Activated CD8-positive, alpha-beta memory T cell treated with anti-CD3 and anti-CD28 coated beads for 48 hours (primary cell): ENCODE measurements at regions not wholly inside any gene's neighbourhood (a gene's known extent, or its start where the extent isn't known, plus 50 kb on each side); places are given as distances from the start of the nearest gene placed in this dataset.

ENCODE experiments used
- DNase-seq, 3 experiments: peaks; one replicate each; pipeline ENCODE4 v3.0.0-alpha.2; 2020; ENCODE audit warnings: low read depth in 2 of 3, low spot score in 2 of 3

DNA sequence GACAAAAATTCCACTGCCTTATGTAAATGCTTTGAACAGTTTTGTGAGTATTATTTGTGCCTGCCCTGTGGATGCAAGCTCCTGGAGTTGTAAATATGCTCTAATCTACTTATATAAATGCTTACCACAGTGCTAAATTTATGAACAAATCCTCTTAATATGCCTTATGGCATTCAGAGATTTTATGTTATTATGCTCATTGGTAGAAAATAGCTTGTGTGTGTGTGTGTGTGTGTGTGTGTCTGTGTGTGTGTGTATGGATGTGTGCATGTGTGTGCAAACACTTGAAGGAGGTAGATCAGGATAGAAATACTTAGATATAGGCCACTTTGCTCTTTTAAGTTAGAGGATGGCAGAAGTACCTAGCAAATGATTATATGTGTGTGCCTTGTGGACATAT lies 253.9 kb downstream of the TAF11L14 start:
- no peak for DNase-seq

DNA sequence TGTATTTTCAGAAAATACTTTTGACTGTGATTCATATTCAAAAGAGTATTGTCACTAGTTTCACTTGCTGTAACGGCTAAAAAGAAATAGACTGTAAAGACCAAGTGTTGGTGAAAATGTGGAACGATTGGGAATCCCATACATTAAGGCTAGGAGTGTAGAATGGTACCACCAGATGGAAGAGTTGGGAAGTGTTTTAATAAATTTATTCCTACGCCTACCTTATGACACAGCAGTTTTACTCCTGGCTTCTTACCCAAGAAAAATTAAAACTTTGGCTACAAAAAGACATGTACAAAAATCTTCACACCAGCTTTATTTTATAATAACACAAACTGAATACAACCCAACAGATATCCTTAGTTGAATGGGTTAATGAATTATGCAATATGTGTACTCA lies 256.2 kb downstream of the TAF11L14 start:
- no peak for DNase-seq

DNA sequence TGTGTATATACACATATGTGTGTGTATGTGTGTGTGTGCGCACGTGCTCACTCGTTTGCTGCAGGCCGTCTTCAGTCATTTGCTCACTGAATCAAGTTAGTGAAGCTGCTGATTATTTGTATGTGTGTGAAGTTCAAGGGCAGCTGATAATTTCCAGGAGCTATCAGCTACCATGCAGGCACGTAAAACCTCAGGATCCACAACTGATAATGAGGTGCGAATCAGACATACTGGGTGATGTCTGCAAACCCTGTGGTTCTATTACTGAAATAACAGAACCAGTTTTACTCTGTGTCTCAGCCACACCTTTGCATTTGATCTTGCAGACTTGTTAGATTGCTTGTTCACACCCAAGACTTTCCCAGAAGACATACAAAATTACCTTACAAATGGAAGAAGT lies 257.6 kb downstream of the TAF11L14 start:
- no peak for DNase-seq

GRCh38 chr5:17893026-17893635 lies 258.9 kb downstream of the TAF11L14 start:
- no peak for DNase-seq

DNA sequence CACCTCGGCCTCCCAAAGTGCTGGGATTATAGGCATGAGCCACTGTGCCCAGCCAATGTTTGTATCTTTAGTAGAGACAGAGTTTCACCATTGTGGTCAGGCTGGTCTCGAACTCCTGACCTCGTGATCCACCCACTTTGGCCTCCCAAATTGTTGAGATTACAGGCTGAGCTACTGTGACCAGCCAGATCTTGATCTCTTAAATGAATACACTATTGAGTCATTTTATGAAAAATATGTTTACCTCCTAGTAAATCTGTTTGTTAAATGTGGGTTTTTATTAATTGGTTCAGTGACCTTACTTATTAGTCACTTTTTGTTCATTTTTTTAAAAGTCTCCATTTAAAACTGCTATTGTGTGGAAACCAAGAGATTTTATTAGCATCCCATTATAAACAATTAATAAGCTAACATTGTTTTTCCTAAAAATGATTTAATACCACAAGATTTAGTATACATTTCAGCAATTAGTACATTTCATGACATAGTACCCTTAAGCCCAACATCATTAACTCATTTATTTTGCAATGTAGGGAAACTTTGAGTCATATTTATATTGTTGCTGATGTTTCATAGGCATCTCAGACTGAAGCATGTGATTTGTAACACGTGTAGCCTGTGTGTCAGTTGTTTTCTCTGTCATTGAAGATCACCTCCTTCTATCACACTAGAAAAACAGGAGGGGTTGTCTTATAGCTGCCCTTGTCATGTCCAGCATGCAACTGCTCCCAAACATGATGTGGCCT lies 261.2 kb downstream of the TAF11L14 start:
- DNase-seq, result no peak

DNA sequence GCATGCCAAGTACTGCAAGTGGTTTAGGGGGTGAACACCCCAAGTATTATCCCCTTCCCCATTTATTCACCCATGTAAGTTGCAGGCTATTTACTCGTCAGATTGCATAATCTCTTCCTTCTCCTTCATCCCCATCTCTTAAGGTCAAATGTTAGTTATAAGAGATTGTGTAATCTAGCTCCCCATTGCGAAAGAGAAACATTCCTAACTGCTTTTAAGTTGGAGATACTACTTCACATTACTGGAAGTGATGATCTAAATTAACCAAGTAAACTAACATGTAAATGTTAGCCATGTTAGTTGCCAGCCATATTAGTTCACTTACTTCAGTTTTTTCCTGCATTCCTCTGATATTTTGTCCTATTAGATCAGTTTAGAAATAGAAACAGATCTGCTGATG lies 262.3 kb downstream of the TAF11L14 start:
- DNase-seq, result no peak

- no peak for DNase-seq
Measured at GRCh38 chr5:17897776-17898175, 263.5 kb downstream of the TAF11L14 start.

GRCh38 chr5:17898766-17899165 lies 264.5 kb downstream of the TAF11L14 start:
- no peak for DNase-seq

- DNase-seq, result no peak
Measured at GRCh38 chr5:17907094-17907493, 272.8 kb downstream of the TAF11L14 start.

- no peak for DNase-seq
Measured at GRCh38 chr5:17910318-17910717, 276.1 kb downstream of the TAF11L14 start.

- no peak for DNase-seq
Measured at GRCh38 chr5:17912794-17913193, 278.5 kb downstream of the TAF11L14 start.

GRCh38 chr5:17916446-17916845 lies 282.2 kb downstream of the TAF11L14 start:
- no peak for DNase-seq

GRCh38 chr5:17917465-17917864 lies 283.2 kb downstream of the TAF11L14 start:
- no peak for DNase-seq

DNA sequence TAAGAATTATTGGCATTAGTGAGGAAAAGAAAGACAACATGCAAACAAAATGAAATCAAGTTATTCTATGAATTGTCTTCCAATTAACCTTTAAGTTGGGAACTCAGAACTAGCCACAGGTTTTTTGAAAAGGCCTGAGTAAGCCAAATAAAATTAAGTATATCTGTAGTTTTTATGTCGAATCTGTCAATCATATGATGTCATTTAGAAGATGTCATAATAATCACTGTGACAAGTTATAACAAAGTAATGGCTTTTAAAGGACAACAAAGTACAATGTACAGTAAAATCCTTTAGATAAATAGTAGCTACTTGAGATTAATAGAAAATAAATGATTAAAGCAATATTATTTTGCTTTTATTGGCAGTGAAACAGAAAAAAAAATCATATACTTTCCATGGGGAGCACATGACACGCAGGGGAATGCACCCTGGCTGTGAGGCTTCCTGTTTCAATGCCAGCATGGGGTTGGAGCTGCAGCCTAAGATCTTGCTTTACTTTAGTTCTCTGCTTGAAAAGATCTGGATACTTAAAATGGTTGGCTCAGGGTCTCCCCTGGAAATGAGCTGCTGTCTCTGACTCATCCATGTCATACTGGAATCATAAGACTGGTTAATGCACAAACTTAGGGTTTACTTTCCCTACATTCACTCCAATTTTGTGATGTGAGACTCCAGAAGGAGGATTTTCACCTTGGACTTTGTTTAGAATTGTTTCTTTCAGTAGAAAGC lies 284.3 kb downstream of the TAF11L14 start:
- no peak for DNase-seq

- no peak for DNase-seq
Measured at GRCh38 chr5:17925276-17925675, 291.0 kb downstream of the TAF11L14 start.

DNA sequence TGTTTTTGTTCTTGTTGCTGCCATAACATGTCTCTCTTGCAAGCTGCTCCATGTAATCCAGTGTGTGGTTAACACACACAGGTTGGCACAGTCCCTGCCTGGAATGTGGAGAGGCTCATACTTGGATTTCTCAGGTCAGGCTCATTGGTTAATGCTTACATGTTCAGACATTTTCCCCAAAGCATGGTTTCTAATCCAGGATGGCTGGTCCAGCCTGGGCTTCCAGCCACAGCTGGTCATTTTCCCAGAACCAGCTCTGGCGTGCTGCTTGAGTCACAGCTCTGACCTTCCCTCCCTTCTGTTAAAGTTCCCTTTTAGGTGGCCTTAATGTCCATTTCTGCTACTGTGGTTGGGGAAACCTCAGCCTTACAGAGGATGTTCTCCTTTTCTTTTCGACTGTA lies 294.3 kb downstream of the TAF11L14 start:
- no peak for DNase-seq

GRCh38 chr5:17929171-17929570 lies 294.9 kb downstream of the TAF11L14 start:
- no peak for DNase-seq

DNA sequence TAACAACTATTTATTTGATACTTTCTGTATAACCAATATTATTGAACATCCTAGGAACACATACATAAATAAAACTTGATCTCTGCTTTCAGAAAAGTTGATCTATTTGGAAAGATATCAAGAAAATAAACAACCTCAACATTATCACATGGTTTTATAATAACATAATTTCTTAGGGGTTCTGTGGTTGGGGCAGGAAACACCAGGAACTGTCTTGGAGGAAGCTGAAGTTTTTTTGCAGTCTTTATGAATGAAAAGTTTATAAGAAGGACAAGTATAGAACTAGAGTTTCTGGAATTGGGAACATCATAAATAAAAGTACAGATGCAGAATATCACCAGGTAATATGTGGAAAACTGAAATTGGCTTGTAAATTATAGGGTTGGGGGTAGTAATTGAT lies 296.1 kb downstream of the TAF11L14 start:
- DNase-seq, result no peak

DNA sequence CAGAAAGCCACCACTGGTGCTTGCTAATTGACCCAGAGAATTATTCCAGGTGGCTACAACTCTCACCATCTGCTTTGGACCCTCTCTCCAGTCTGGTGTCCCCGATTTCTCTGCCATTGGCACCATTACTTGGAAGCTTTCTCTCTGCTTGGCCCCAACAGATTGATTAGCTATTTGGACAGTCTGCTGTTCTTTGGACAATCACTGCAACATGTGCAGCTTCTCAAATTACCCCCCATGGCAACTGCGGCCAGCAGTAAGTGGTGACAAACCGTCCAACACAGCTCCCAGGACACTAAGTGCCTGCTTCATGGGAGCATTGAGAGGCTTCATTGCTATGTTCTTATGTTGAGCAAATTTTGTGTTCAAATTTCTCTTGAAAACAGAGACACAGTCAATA lies 309.8 kb downstream of the TAF11L14 start:
- DNase-seq, result no peak

DNA sequence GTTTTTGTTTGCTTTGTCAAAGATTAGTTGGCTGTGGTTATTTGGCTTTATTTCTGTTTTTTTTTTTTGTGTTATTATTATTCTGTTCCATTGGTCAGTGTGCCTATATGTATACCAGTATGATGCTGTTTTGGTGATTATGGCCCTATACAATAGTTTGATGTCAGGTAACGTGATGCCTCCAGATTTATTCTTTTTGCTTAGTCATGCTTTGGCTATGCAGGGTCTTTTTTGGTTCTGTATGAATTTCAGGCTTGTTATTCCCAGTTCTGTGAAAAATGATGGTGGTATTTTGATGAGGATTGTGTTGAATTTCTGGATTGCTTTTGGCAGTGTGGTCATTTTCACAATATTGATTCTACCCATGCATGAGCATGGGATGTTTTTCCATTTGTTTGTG lies 312.8 kb downstream of the TAF11L14 start:
- no peak for DNase-seq

DNA sequence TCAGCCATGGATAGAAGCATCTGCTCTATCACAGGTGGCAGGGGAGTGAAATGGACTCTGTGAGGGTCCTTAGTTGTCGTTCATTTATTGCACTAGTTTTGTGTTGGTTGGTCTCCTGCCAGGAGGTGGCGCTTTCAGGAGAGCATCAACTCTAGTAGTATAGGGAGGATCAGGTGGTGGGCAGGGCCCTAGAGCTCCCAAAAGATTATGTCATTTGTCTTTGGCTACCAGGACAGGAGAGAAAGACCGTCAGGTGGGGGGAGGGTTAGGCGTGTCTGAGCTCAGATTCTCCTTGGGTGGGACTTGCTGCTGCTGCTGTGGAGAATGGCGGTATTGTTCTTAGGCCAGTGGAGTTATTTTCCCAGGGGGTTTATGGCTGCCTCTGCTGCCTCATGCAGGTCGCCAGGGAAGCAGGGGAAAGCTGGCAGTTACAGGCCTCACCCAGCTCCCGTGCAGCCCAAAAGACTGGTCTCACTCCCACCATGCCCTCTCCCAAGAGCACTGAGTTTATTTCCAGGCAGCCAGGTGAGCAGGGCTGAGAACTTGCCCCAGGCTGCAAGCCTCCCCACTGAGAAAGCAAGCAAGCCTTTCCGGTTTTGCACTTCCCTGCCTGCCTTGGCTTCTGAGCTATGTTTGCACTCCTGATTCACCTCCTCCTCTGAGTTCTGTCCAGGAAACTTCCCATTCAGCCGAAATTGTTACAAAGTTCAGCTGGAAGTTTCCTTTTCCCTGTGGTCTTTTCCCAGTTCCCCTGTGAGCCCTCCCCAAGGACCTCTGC lies 317.3 kb downstream of the TAF11L14 start:
- DNase-seq, result no peak

DNA sequence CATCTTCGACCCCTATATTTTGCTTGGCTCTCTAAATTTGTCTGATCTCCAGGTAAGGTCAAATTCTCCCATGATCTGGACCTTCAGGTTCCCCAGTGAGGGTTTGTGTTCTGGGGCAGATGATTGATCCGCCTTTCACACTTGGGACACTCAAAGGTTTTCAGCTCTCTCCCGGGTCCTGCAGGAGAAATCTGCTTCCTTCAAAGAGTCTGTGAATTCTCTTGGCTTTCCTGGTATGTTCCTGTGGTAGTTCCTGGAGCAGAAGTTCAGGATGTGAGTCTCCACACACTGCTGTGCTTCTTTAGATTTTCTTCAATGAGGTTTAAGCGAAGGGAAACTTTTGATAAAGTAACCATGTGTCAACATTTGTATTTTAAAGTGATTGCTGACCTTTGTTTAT lies 318.0 kb downstream of the TAF11L14 start:
- DNase-seq, result no peak
